Fibroblast of lung (primary cell): ENCODE measurements at regions not wholly inside any gene's neighbourhood (a gene's known extent, or its start where the extent isn't known, plus 50 kb on each side); places are given as distances from the start of the nearest gene placed in this dataset.
"Not testable (repeated sequence)": the region's sequence is repeated elsewhere in the genome, so short reads cannot be mapped to it uniquely, and the experiment has no call there.

Experiments
- DNase-seq, 2 donors: peaks; one replicate each; pipeline versions ENCODE4 v3.0.0 to v3.0.0-alpha.2; 2010; ENCODE audit warnings: low read depth in 2 of 2
- H2AFZ ChIP-seq: 2 replicates; pipeline ENCODE4 v1.5.1; 2012; ENCODE audit warnings: low read length, control low read depth, inconsistent platforms
- H3K27ac ChIP-seq: 2 replicates; pipeline ENCODE4 v1.5.1; 2011; ENCODE audit warnings: low read length, control low read depth; ENCODE audit not compliant: insufficient read depth
- H3K27me3 ChIP-seq: 2 replicates; pipeline ENCODE4 v1.5.1; 2011; ENCODE audit warnings: mild to moderate bottlenecking, low read length; ENCODE audit not compliant: control insufficient read depth, insufficient read depth
- H3K36me3 ChIP-seq: 2 replicates; pipeline ENCODE4 v1.5.1; 2011; ENCODE audit warnings: low read length; ENCODE audit not compliant: control insufficient read depth, insufficient read depth
- H3K4me1 ChIP-seq: 2 replicates; pipeline ENCODE4 v1.5.1; 2011; ENCODE audit warnings: low read length; ENCODE audit not compliant: control insufficient read depth, insufficient read depth; ENCODE audit errors: extremely low read depth
- H3K4me2 ChIP-seq: 2 replicates; pipeline ENCODE4 v1.5.1; 2011; ENCODE audit warnings: low read length, control low read depth; ENCODE audit not compliant: insufficient read depth; ENCODE audit errors: extremely low read depth
- H3K4me3 ChIP-seq, 4 experiments: fragments of 200-600 bp in 1 of 4; sonication (generic) in 1 of 4; replicated peaks in 1 of 4; 2 replicates each; pipeline ENCODE4 v1.5.1; 2011 to 2016; ENCODE audit warnings: low read length in 4 of 4, low read depth in 3 of 4, mild to moderate bottlenecking in 3 of 4, control low read depth in 2 of 4, inconsistent platforms in 1 of 4, mixed read lengths in 1 of 4; ENCODE audit not compliant: insufficient read depth in 1 of 4; ENCODE audit errors: control extremely low read depth in 1 of 4
- H3K79me2 ChIP-seq: 2 replicates; pipeline ENCODE4 v1.5.1; 2012; ENCODE audit warnings: mild to moderate bottlenecking, low read length, inconsistent platforms; ENCODE audit not compliant: control insufficient read depth, insufficient read depth
- H3K9ac ChIP-seq: 2 replicates; pipeline ENCODE4 v1.5.1; 2011; ENCODE audit warnings: mild to moderate bottlenecking, low read length, control low read depth; ENCODE audit not compliant: insufficient read depth
- H3K9me3 ChIP-seq: 2 replicates; pipeline ENCODE4 v1.5.1; 2012; ENCODE audit warnings: low read depth, low read length; ENCODE audit not compliant: control insufficient read depth, insufficient read depth
- H4K20me1 ChIP-seq: 2 replicates; pipeline ENCODE4 v1.5.1; 2011; ENCODE audit warnings: low read length; ENCODE audit not compliant: control insufficient read depth, insufficient read depth; ENCODE audit errors: extremely low read depth
- CTCF ChIP-seq, 2 donors: IDR thresholded peaks in 1 of 2; conservative IDR thresholded peaks in 1 of 2; 1 replicate in 1 of 2; 2 replicates in 1 of 2; pipeline ENCODE4 v1.5.1; 2011 to 2012; ENCODE audit warnings: low read length in 2 of 2, control low read depth in 1 of 2, inconsistent platforms in 1 of 2, low read depth in 1 of 2, mild to moderate bottlenecking in 1 of 2
- EZH2 ChIP-seq: IDR thresholded peaks from 2 replicates; pipeline ENCODE4 v1.5.1; 2012; ENCODE audit warnings: low read length, control low read depth, mild to moderate bottlenecking; ENCODE audit errors: missing control alignments

DNA sequence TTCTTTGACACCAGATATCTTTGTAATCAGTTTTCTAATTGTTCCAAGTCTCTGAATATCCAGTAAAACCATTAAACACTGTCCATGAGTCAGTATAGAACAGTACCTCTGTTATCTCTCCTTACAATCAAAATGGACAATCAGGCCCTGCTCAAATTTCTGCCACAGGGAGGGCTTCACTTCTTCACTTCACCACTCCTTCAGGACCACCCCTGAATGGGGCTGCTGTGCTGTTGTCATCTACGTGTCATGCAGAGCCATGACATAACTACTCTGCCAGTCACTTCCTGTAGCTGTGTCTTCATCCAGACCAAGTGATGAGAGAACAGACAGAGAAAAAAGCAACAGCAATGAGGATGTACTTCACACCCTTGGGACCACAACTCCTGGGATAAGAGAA, 116.9 kb downstream of the TANC2 start:
- H3K79me2 ChIP-seq, result peaks cover 1% of the 10 kb centered on the region
- H3K9me3 ChIP-seq, result no peaks in the 10 kb centered on the region
- no peak overlapping the region for H3K9ac ChIP-seq
- no peaks in the 10 kb centered on the region for H4K20me1 ChIP-seq
- peak; percentile 13 to 56 for DNase-seq
- no peaks in the 10 kb centered on the region for H3K4me1 ChIP-seq
- no peak overlapping the region for H3K4me3 ChIP-seq
- H3K4me2 ChIP-seq, result no peak overlapping the region
- no peaks in the 10 kb centered on the region for H3K36me3 ChIP-seq
- H3K27ac ChIP-seq, result no peak overlapping the region
- no peak overlapping the region for H2AFZ ChIP-seq
- TF ChIP-seq EZH2, result no peak
- no peaks in the 10 kb centered on the region for H3K27me3 ChIP-seq

- no peak overlapping the region for H3K27ac ChIP-seq
- H3K79me2 ChIP-seq, result peaks cover 2% of the 10 kb centered on the region
- TF ChIP-seq EZH2 (no peak), CTCF (conservative IDR thresholded peaks at IDR 0.05 in 1 of 2, IDR thresholded peaks at IDR 0.05 in 1 of 2; ENCODE audit: low read depth in 1 of 2, low read length in 2 of 2) (no peak)
- DNase-seq, result peak; percentile 39 to 48
- H3K4me3 ChIP-seq, result no peak overlapping the region
- H4K20me1 ChIP-seq, result no peaks in the 10 kb centered on the region
- no peaks in the 10 kb centered on the region for H3K9me3 ChIP-seq
- H3K27me3 ChIP-seq, result no peaks in the 10 kb centered on the region
- H3K36me3 ChIP-seq, result no peaks in the 10 kb centered on the region
- H2AFZ ChIP-seq, result no peak overlapping the region
- no peaks in the 10 kb centered on the region for H3K4me1 ChIP-seq
- H3K4me2 ChIP-seq, result no peak overlapping the region
- no peak overlapping the region for H3K9ac ChIP-seq
Measured at GRCh38 chr17:63086483-63087185, 120.6 kb downstream of the TANC2 start.

DNA sequence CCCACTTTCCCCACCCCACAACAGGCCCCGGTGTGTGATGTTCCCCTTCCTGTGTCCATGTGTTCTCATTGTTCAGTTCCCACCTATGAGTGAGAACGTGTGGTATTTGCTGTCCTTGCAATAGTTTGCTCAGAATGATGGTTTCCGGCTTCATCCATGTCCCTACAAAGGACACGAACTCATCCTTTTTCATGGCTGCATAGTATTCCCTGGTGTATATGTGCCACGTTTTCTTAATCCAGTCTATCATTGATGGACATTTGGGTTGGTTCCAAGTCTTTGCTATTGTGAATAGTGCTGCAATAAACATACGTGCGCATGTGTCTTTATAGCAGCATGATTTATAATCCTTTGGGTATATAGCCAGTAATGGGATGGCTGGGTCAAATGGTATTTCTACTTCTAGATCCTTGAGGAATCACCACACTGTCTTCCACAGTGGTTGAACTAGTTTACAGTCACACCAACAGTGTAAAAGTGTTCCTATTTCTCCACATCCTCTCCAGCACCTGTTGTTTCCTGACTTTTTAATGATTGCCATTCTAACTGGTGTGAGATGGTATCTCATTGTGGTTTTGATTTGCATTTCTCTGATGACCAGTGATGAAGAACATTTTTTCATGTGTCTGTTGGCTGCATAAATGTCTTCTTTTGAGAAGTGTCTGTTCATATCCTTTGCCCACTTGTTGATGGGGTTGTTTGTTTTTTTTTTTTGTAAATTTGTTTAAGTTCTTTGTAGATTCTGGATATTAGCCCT, 124.5 kb downstream of the TANC2 start:
- not testable (repeated sequence) for H4K20me1 ChIP-seq, H3K4me3 ChIP-seq, H3K79me2 ChIP-seq, H3K4me1 ChIP-seq, H3K9ac ChIP-seq, DNase-seq, H3K36me3 ChIP-seq, H3K9me3 ChIP-seq, H3K4me2 ChIP-seq, H2AFZ ChIP-seq, H3K27ac ChIP-seq, H3K27me3 ChIP-seq

DNA sequence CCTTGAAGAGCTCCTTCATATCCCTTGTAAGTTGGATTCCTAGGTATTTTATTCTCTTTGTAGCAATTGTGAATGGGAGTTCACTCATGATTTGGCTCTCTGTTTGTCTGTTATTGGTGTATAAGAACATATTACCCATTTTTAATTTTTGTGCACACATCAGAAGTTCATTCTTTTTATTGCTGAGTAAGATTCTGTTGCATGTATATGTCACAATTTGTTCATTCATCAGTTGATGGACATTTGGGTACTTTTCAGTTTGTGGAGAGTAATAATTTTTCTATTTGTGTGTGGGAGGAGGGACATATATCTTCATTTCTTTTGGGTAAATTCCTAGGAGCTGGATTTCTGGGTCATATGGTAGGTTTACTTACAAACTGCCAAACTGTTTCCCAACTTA, 125.9 kb downstream of the TANC2 start:
- DNase-seq, H3K4me2 ChIP-seq, H3K27ac ChIP-seq, H2AFZ ChIP-seq, H3K4me3 ChIP-seq, H4K20me1 ChIP-seq, H3K27me3 ChIP-seq, H3K4me1 ChIP-seq, H3K9me3 ChIP-seq, H3K79me2 ChIP-seq, H3K9ac ChIP-seq, H3K36me3 ChIP-seq: not testable (repeated sequence)
